NCI-H146 treated with DMSO at 0.1 percent for 48 hours (cell line): ENCODE measurements at regions not wholly inside any gene's neighbourhood (a gene's known extent, or its start where the extent isn't known, plus 50 kb on each side); places are given as distances from the start of the nearest gene placed in this dataset.

Experiments
- DNase-seq: peaks from one replicate; lab custom pipeline; 2025; ENCODE audit not compliant: unreplicated experiment; lab: John Stamatoyannopoulos, UW

- no peak for DNase-seq
These were observed 61.5 kb upstream of the WLS start for GRCh38 chr1:68293609-68294366.

- no peak for DNase-seq
These were observed 60.8 kb upstream of the WLS start for GRCh38 chr1:68293122-68293521.

GRCh38 chr1:68291688-68292384 lies 59.5 kb upstream of the WLS start:
- DNase-seq, result no peak

GRCh38 chr1:68287241-68287640 lies 54.9 kb upstream of the WLS start:
- DNase-seq, result no peak

GRCh38 chr1:68285046-68285445 lies 52.7 kb upstream of the WLS start:
- DNase-seq, result no peak

- no peak for DNase-seq
These were observed 49.8 kb upstream of the WLS start for GRCh38 chr1:68281946-68282615.
